NCI-H146 (cell line): ENCODE measurements at regions not wholly inside any gene's neighbourhood (a gene's known extent, or its start where the extent isn't known, plus 50 kb on each side); places are given as distances from the start of the nearest gene placed in this dataset.

ENCODE experiments used
- DNase-seq: peaks from one replicate; lab custom pipeline; 2025; lab: John Stamatoyannopoulos, UW

DNA sequence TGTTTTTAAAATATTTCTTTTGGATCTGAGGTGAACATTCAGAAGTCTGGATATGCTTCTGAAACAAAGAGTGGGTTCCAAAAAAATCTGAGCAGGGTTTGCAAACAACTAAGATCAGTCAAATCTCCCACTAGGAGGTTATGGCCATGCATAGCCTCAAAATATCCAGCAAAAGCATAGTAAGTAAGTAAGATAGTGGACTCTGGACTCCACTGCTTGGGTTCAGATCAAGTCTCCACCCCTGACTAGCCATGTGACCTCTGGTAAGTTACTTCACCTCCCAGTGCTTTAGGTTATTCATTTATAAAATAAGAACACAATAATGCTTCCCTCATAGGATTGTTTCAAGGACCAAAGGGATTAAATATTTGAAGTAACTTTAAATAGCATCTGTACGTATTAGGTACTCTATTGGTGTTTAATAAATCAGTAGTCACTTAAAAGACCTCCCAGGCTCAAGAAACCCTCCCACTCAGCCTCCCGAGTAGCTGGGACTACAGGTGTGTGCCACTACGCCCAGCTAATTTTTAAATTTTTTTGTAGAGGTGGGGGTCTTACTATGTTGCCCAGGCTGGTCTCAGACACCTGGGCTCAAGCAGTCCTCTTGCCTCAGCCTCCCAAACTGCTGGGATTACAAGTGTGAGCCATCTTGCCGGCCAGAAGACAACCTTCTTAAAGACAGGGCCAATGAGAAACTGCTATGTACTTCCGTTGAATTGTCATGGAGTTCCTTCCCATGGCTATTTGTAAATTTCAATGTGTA is 95.7 kb upstream of the SOX5 start:
- no peak for DNase-seq

DNA sequence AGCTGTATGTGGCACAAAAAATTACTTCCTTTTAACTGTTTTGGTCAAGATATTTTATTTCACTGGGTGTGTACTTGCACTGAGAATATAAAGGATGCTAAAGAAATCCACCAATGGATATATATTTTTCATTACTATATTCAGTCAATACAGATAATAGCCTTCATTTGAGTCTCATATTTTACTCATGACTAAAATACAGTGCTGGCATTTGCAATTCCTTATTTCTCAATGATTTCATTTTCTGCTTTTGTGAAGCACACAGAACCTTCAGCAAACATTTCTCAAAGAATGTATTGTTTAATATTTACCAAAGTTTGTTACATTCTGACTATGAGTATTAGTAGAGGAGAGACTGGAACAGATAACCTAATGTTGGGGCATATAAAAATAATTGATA is 93.2 kb upstream of the SOX5 start:
- DNase-seq, result no peak

DNA sequence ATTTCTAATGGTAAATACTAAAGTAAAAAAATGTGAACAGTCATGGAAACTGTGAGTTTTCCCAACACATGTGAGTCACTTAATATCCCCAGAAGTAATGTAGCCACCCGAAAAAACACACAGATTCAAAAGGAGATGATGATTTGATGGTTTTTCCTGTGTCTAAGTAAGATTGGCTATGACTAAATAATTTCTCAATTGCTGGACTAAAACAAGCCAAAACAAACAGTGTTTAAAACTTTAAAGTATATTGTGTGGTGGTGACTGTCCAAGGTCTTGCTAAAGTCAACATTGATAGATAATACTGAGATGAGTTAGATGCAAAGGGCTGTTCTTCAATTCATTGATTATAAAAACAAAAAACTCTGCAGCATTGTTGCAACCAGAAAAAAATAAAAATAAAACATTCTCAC is 89.6 kb upstream of the SOX5 start:
- no peak for DNase-seq

DNA sequence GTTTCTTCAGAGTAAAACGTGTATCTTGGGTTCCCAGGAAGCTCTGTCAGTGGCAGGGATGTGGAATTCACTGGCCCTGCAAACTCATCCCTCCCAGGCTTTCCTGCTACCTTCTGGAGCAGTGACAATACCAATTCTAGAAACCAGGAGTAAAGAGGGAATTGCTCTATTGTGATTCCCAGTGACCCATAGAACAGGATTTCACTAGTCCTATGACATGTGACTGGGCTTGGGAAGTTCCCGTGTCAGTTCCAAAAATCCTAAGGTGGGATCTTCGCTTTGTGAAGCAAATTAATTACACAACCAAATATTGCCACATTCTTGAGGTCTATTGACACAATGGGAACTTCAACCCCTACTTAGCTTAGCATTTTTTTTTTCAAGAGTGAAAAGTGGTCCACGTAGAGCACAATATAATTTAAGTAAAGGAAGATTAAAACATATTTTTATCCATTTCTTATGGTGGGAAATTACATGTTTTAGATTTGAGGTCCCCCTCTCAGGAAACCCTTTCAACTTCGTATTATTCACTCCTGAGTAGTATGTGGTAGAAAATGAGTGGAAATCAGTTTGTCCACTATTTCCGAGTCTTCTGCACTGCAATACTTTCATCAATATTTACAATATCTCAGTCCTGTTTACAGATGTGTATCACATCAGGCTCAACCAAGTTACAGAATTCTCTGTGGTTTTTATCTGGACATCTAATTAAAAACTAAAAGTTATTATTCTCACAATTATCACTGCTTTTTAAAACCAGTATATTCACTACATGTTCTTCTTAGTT is 88.9 kb upstream of the SOX5 start:
- DNase-seq, result no peak

DNA sequence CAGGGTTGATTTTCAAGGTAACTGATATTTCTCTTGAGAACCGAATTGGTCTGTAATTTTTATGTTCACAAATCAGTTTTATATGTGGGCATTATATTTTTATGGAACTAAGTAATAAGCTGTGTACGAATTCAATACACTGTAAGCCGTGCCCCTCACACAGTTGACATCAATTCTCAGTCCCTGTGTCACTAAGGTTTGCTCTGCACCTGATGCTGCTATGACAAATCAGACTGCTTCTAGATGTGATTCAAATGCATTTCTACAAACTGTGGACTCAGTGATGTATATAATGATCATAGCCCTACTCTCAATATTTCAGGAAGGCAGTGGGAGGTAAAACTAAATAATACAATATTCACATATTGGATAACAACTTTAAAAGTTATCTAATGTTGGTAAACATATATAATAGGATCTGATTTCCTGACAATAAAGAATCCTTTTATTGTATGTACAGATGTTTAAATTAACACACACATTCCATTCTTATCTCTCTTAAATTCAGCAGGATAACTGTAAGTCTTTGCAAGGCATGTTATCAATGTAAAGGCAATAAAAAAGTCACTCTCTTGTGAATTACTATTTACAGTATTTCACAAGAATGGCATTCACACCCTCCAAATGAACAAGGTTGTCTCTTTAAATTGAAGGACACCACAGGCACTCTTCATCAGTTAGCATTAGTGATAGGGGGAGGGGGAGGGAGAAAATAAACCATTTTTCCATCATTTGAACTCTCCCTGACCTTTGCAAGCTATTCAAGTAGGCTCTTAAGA is 87.2 kb upstream of the SOX5 start:
- DNase-seq, result no peak

DNA sequence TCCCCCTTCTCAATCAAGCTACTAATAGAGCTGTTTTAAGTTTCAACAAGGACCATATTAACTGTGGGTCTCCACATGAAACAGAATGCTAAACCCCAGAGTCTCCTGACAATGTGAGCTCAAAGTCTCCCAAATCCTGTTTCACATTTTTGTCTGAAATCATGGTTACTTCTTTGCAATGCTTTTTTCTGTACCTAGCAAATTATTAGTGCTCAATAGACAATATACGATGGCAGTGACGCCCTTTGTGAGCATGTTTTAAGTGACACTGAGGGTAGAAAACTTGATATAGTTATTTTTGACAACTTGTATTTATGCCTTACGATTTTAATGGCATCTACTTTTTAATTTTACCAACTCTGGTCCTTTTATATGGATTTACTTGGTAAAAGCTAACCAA is 85.4 kb upstream of the SOX5 start:
- no peak for DNase-seq

DNA sequence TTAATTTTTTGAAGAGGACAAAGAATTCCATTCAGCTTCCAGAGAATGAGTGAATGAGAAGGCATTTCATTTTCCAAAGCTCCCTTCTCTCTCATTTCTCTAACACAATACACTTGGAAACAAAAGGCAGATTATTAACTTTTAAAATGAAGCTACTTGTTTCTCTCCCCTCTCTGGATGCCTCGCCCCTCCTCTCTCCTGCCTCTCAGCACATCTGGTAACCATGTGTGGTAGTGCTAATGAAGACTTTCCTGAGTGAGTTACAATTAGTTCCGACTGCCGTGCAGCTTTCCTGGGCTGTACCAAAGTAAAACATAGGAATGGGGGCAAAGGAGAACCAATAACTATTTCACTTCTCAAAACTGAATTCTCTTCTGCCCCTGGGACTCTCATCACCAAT is 84.7 kb upstream of the SOX5 start:
- DNase-seq, result no peak

DNA sequence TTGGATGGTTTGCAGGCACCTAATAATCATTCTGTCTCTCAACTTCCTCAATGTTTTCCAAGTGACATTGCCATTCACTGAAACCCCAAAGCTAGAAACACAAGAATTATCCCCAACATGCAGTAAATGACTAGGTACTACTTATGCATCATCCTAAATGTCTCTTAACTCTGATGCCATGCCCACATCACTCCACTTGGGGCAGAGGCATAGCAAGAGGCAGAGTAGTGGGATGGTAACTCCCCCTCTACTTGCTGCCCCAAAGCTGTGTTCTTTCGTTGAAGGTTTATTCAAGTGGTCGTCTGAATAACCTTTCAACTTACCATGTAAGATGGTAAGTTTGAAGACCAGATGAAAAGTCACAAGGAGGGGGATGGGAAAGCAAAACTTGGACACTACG is 77.9 kb upstream of the SOX5 start:
- DNase-seq, result no peak

DNA sequence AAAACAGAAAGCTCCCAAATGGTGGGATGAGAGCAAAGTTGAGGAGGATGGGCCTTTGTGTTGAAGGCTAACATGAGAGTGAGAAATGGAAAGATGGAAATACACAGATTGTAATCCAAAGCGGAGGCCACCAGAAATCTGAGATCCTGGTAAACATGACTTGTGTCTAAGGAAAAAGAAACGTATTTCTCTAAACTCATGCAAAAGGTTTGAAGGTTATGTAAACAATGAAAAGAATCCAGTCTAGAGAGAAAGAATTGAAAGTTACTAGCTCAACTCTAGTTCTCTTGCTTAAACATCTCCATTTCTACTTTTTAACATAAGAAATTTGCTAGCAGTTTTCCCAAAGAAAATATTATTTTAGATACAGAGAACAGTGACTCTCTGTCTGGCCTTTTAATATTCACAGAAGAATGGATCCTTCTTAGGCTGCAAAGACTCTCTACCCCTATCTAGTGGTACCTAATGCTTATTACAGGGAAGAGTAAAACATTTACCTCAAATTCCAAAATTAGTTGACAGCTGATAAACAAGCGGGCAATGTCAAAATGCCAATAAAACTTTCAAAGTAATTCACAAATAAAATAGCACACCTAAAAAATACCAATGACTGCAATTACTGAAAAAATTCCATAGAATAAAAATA is 75.8 kb upstream of the SOX5 start:
- DNase-seq, result peak; percentile 33

DNA sequence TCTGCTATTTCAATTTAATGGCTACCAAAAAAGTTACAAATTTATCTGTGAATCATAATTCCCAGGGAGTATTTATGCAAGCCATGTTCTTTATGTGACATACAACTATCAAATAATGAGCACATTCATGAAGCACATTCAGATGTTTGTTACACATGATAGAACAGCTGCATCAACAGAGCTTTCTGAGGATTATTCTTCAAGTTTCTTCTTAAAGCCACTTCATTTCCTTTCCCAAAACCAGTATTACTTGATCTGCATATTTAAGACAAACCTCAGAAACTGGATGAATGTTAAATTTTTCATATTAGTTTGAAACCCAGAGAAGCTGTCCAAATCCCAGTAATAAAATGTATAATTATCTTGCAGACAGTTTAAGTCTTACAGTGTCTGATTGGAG is 73.6 kb upstream of the SOX5 start:
- no peak for DNase-seq

DNA sequence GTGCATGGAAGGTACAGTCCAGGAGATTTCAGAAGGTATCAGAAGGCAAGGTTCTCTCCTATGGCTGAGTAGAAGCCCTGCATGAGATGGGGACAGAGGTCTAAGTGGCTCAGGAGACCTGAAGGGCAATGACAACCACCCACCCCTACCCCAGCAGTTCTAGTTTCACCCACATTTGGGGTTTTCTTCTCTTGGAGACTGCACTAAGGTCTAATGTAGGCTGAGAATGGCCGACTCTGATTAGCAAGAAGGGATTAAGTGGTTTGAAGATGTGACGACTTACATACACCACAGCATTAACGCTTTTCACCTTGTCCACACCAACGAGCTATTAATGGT is 71.7 kb upstream of the SOX5 start:
- no peak for DNase-seq

DNA sequence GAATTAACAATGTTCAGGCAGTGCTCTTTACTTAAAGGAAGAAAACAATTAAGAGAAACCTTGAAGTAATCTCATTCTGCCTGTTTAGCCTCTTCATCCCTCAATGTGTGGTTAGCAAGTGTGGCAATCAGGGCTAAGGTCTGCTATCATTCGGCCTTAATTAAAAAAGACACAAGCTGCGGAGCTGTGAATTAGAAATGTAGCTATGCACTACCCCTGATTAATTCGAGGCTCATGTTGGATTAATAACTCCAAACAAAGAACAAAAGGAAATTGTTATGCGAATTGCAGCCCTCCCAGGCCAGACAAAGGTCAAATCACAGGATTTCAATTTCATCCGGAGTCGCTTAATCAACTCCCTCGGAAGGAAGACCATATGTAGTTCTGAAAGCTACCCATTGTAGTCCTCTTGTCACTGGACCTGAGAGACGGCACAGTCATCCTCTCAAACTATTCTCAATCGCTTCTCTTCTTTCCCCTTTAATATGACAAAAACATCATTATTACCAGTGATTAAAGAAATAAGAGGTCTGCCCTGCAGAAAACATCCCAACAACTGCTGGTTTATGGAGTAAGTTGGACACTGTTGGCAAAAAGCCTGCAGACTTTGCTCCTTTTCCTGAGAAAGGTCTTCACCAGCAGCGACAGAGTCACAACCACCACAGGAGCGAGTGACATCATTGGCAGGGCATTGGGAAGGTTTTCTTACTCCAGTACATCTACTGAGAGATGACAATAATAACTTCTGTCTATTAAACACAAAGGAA is 71.1 kb upstream of the SOX5 start:
- DNase-seq, result no peak

DNA sequence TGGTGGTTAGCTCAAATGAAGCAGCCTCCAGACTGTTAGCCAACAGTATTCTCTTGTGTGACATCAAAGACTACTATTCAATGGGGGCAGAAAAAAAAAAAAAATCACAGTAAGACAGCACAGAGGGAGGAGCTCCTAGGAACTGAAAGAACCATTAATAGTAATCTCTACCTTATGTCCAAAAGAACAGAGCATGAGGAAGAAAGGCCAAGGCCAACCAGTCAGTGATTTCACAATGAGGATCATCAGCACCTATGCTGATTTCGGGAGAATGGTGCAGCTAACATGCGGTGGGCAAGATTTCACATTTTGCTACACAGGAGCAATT is 66.3 kb upstream of the SOX5 start:
- DNase-seq, result no peak

DNA sequence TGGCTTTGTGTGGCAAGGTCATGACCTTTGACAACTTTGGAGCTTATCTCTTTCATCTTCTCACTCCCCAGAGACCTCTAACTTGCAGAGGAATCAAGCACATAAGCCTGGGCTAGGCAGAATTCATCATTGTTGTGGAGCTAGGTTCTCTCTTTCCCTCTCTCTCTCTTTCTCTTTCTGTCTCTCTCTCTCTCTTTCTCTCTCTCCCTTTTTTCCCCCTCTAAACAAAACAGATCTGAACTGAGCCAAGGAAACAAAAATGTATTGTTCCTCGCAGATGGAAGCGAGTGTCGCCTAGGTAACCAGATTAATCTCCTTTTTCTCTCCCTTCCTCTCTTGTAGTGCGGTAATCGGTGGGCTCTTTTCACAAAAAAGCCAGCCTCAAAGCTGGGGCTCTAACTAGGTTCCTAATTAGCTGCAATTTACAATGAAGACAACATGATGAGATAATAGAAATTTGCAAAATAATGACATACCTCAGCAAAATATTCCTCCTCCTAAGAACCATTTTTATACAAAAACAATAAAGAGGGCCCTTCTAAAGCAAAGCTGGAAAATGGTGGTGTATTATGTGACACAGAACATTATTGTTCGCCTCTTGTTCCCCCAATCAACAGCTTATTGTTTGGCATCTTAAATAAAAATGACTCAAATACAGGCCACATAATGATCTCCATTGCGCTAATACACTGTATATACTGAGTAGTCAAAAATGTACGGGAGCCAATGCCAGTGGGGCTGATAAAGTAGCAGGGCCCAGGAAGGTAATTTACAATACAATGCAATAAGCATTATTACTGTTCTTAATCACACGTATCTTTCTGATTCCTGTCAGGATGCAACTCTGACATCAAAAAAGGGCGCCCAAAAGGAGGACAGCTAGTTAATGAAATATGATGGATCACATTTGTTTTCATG is 65.7 kb upstream of the SOX5 start:
- DNase-seq, result peak; percentile 50

DNA sequence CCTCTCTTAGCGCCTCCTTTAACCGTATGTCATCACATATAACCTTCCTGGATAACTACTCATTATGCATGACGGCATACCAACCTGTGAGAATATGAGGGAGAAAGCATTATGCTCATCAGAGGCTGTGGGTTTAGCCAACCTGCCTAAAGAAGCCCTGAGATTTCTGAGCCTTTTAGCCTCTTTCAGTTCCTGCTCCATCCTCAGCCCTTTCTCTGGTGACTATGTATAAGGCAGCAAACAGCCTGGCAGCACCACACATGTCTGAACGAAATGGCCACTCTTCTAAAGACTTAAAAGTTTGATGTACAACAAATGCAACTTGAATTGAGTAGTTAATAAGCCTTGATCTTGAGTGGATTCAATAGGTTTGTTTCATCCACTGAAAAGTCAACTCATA is 64.8 kb upstream of the SOX5 start:
- DNase-seq, result no peak

DNA sequence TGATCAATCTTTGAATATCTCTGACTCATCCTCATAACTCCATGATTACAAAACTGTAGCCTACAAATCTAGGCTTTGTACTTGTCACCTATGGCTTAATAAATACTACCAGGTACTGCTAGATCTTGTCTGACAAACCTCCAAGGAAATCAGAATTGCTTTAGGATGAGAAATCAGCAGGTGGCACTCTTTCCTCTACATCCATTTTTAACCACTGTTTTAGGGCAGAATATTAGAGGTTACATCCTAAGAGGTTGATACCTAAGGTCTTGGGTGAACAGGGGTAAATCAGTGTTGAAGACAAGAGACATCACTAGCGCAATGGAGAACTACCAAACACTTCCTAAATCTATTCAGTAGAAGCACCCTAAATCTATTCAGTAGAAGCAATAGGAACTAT is 63.1 kb upstream of the SOX5 start:
- no peak for DNase-seq

DNA sequence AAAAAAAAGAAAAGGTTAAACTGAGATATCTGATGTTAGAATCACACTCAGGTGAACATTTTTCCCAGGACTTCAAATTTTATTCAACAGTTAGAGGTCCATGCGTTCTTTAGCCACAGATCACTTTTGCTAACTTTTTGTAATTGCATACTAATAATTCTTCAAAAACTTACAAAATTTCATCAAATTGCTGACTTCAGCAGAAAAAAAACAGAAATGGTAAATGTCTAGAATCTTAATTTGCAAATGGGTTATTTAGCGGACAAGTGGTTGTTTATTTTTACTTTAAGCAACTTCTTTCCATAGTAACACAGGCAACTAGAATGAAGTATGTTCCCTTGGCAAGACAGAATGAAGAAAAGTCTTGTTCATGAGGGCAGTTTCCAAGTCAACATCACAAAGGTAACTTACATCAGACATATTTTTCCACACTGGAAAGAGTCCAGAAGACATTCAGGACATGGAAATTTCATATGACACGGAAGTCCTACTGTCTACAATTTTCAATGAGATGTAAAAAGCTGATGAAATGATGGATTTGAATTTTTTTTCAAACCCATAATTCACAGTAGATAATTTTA is 62.5 kb upstream of the SOX5 start:
- DNase-seq, result no peak

DNA sequence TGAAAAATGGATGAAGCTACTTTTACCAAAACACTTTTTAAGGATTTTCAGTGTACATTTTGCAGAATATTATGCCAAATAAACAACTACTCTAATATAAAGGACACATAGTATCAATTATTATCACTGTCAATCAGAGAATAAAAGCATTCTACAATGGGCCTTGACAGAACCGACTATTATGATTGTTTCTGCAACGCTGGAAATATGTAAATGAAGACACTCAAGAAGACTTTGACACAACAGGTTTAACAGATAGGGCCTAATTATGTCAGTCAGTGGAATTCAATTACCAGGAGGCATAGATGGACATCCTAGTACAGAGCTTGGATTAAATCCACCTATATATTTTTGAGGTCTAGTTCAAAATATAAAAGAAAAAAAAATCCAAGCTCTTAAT is 58.7 kb upstream of the SOX5 start:
- DNase-seq, result peak; percentile 9
